IPS DF 19.7 (cell line): ENCODE measurements at regions not wholly inside any gene's neighbourhood (a gene's known extent, or its start where the extent isn't known, plus 50 kb on each side); places are given as distances from the start of the nearest gene placed in this dataset.

Experiments used
- DNase-seq: peaks from one replicate; pipeline ENCODE4 v3.0.0-alpha.2; 2013; ENCODE audit warnings: low read depth, low spot score

DNA sequence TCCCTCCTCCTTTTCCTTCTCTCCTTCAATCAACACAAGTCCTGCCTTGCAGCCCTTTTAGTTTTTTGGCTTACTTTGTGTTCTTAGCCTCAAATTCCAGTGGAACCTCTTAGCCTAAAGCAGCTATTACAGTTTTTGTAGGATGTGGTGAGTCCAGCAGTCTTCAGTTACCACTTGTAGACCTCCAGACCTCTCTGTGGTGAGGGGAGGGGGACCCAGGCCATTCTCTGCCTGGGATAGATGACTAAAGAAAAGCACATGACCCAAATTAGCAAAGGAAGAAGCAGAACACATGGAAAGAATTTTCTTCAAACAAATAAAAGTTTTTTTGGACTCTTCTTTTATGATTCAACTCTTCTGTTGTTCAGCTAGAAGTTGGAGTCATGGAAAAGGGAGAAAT is 246.5 kb downstream of the HAO1 start:
- no peak for DNase-seq

DNA sequence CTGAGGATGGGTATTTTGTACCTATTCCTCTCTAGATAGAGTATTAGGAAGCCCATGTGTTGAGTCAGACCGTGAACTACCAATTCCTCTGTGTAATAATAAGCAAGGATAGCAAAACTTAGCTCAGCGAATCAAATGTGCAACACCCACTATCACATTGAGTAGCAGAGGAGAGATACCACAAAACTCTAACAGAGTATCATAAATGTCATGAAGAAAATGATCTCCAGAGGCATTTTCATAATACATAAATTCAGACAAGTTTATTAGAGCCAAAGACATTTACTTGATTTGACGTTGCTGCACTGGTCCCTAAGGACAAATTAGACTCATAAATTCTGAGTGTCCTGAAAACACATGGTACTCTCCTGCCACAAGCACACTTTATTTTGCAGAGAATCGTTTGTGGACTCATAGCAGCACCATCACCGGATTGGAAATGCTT is 245.2 kb downstream of the HAO1 start:
- no peak for DNase-seq

DNA sequence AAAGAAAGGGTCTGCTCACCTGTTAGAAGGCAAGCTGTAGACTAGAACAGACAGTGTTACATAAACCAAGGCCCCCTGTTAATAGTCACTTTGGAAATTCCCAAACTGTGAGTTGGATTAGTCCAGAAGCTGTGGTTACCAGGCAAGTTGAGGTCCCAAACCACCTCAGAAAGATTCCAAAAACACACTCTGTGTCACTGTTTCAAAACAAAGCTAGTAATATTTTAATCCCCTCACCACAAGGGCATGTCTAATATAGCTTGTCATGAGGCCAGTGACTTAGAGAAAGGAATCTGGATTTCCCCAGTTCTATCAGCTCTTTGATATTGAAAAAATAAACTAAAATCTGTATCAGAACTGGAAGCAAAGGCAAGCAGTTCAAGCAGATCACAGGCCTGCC is 244.6 kb downstream of the HAO1 start:
- no peak for DNase-seq

DNA sequence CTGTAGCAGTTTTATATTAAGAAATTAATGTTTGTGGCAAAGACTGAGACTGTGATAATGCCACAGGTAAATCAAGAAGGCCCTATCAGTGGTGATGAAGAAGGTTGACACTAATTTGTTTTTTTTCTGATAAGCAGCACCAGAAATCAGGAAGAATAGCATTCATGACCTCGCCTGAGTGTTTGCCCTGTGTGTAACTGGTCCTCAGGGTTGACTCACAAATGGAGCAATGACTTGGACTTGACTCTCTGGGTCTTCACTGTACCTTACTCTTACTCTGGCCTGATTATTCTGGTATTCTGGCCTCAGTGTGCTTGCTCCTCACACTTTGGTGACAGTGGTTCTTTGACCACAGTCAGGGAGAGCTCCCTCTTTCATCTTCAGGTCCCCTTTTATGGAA is 243.9 kb downstream of the HAO1 start:
- DNase-seq: no peak

DNA sequence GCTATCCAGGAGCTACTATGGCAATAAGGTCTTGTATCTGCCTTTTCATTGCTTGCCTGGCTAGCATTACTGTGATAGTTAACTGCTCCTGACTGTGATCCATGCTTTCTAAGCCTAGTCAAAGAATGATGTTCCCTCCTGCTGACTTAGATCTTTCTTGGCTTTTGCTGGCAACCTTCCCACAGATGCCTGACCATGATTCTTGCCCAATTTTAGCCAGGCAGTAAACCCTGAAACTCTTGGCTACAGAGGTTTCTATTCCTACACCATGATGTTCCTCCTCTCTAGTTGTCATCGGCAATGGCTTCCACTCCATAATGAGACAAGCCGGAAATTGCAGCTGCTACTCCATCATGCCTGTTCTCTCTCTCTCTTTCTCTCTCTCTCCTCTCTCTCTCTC is 238.1 kb downstream of the HAO1 start:
- no peak for DNase-seq

DNA sequence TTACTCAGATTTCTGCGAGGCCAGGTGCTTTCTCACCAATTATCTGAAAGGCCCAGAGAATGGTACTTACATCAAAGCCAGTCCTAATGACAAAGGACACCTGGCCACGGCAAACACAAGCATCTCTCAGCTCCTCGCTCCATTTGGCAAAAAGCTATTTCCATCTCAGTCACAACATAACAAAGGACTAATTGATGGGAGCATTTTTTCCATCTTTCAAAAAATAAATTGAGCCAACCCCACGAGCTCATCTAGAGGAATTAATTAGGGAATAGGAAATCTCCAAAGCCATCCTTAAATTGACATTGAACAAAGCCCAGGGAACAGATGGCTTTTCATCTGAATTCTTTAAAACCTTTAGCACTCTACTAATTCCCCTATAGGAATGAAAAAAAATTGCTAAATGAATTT is 236.7 kb downstream of the HAO1 start:
- no peak for DNase-seq

DNA sequence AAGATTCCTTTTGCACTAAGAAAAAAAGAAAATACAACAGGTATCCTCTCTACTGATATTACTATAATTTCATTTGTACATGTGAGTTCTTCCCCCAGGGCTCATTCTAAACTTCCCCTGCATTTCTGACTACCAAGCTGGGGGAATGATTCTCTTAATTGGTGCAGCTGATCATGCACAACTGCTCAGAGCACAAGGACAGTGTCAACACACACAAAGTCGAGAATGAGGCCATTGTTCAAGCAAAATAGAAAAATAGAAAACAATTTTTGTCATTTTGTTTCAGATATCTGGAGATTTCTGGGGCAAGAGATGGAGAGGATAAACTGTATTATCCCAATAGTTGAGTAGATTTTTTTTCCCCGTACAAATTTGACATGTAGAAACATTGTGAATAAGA is 236.3 kb downstream of the HAO1 start:
- DNase-seq: no peak

DNA sequence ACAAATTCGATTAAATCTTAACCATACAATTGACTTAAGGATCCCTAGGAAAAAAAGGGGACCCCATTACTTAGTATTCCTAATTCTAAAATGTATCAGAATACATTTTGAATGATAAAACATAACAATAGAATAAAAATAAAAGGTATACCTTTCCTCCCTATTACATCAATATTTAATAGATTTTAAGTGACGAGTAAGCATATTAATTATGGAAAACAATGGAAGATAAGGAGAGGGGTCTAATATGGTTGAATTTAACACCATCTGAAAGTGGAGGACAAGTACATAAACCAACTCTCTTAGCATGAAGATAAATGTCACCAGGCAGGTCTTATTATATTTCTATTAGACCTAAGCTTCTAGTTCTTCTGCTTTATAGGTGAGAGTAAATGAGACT is 232.1 kb downstream of the HAO1 start:
- no peak for DNase-seq

DNA sequence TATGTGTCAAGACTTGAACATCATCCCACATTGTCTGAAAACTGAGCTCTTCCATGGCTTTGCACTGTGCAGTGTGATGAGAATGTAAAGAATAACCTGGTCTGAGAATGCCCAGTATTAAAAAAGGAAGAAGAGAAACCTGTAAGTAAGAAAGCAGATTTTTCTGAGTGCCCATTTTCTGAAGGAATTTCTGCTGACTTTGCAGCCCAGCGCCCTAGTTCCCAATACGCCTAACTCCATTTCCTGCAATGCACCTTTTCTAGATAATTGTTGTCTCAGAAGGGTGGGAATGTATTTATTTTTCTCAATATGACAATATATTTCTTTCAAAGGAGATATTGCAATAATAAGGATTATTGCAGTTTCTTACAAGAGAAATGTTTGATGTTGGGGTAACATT is 231.5 kb downstream of the HAO1 start:
- no peak for DNase-seq

DNA sequence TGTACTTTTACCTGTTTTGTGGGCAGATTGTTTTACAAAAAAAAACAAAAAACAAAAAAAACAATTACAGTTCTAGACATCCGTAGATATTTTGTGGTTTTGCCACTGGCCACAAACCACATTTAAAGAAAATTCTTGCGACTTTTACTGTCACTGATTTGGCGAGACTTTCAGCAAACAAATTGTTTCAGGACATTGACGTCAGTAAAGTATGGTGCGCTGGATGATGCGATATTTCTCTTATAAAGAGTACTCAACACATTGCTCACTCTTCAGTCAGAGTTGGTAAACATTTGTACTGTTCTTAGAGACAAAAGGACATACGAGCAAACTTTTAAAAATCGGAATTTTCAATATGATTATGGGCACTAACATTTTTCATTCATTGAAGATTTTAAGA is 229.8 kb downstream of the HAO1 start:
- no peak for DNase-seq

DNA sequence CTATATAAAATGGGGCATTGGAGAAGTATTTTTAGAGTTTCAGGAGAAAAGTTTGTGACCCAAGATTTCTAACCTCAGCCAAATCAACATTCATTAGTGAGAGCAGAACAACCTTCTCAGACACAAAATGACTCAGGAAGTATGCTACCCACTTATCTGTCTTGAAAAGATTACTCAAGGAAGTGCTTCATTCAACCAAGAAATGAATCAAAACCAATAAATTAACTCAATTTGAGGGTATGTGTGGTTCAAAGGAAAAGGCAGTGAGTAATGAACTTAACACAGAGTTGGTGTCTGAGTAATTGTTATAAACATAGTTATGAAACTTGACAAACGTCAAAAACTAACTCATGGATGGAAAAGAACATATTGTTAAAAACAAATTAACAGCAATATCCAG is 227.6 kb downstream of the HAO1 start:
- DNase-seq: no peak

DNA sequence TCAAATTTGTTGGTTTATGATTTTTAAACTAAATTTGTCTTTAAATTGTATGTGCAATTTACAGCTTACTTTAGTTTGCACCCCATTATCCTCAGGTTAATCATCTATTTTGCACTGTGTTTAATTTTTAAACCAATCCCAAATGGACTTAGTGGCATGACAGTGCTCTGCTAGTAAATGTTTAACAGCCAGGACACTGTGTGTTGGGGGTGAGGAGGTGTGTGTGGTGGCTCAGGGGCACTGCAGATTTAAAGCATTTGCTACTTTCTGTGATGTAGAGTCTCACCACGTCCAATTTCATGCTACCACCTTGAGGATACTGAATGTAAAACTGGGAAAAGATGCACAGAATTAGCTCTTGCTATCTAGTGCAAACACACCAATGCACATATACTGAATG is 225.7 kb downstream of the HAO1 start:
- DNase-seq: no peak

DNA sequence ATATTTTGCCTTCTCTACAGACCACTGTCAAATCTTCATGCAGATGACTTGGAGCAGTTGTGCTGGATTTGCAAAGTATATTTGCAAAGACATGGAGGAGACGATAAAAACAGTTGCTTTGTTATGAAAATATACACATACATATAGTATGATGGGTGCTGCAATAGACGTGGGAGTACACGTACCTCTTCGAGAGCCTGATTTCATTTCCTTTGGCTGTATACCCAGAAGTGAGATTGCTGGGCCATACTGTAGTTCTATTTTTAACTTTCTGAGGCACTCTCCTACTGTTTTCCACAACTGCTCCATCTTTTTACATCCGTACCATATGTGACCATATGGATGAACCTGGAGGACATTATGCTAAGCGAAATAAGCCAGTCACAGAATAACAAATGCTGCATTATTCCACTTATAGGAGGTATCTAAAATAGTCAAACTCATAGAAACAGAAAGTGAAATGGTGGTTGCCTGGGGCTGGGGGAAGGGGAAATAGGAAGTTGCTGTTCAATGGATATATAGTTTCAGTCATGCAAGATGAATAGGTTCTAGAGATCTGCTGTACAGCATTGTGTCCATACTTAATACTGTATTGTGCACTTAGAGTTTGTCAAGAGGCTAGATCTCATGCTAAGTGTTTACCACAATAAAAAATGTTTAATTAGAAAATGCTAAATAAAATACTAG is 223.8 kb downstream of the HAO1 start:
- DNase-seq: no peak

DNA sequence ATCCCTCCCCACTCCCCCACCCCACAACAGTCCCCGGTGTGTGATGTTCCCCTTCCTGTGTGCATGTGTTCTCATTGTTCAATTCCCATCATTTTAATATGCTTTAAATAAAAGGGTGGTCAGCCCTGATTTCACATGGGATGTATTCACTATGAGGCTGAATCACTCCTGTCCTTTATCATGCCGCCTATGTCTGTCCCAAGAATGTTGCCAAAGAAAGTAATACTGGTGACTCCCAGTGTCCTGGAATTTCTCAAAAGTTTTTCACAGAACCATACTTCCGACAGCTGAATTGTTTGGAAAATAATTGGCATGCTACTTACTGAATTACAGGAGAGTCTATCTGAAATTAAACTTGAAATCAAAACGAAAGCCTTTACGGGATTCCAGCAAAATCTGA is 217.7 kb downstream of the HAO1 start:
- no peak for DNase-seq

DNA sequence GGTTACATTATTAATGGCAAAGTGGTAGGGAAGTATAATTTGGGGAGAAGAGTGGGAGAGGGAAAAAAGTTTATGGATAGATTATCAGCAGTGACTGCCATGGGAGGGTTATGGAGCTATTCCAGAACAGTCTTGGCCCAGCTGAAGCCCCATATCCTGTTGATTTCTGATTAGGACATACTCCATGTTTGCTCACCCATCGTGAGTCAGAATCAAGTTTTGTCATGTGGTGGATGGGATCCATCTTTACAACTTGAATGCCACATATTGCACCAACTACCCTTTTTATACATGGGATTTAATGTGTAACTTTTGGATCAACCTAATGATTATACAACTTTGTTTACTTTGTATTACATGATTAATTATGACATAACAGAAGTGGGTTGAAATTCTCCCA is 217.0 kb downstream of the HAO1 start:
- DNase-seq: no peak

DNA sequence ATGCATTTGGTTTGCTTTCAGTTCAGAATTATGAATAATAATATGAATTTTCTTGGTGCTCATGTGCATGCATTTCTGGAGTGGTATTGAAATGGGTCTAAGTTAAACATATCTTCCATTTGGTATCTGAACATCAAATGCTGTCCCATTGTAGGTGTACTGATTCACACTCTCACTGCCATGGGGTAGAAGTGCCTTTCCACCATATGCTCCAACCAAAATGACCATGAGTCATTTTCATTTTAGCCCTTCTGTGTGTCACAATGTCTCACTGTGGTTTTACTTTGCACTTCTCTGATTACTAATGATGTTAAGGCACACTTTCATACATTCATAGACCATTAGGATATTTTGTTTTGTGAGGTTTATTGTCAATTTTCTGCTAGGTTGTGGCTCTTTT is 211.9 kb downstream of the HAO1 start:
- no peak for DNase-seq

DNA sequence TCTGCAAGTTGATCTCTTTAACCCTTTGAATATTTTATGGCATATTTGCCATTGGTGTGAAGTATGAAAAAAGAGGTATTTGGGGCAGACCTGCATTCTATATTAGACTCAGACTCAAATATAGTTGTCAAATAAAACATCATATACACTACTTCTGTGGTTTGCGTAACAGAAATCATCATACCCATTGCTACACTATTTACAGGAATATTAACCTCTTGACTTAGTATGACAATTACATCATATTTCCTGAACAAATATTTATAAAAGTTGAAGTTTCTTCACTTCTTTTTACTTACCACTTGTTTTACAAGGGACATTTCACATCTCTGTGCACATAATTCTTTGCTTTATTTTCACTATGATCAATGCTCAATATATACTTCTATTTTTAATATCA is 206.0 kb downstream of the HAO1 start:
- no peak for DNase-seq

DNA sequence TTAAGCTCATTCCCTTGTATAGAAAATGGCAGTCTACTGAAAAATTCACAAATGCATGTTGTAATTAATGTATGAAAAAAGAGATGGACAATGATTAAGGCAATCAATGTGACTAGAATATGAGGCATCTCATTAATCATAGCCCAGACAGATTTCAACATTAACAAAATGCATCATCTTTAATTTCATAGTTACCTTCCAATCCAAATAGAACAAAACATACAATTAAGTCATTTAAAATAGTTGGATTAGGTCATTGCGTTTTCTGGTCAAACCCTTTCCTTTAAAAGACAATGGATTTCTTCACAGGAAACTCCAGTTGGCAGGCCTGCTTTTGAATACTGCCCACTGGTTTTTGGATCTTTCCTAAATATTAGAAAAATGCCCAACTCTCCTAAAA is 203.9 kb downstream of the HAO1 start:
- DNase-seq: no peak

DNA sequence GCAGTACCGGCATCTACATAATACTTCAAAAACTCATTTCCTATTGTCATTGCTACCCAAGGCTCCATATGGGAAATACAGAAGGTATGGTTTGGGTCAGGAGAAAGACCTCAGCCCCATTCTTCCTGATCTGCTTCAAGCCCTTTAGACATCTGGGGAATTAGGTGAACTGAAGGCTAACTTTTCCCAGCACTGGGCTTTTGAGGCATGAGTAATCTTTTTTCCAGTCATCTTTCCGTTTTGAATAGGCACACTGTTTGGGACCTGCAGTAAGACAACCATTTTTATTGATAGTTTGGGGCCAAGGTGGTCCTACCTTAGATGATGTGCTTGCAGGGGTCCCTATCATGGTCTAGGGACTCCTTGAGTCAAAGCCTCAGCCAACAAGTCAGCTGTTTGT is 198.4 kb downstream of the HAO1 start:
- no peak for DNase-seq

DNA sequence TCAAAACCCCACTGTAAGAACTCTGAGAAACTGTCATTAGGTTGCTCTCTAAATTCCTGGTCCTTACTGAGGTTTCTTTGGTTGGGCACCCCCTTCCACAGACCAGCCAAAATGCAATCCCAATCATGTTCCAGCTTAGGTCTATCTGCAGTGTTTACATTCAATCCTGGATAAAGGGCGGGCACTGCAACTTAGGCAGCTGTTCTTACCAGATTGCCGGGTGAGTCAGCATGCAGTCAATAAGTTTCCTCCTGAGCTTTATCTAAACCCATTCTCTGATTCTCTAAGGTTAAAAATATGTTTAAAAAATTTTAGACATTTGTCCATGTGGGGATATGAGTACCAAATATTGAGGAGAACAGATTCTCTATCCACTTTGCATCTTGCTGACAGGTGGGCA is 197.8 kb downstream of the HAO1 start:
- no peak for DNase-seq

DNA sequence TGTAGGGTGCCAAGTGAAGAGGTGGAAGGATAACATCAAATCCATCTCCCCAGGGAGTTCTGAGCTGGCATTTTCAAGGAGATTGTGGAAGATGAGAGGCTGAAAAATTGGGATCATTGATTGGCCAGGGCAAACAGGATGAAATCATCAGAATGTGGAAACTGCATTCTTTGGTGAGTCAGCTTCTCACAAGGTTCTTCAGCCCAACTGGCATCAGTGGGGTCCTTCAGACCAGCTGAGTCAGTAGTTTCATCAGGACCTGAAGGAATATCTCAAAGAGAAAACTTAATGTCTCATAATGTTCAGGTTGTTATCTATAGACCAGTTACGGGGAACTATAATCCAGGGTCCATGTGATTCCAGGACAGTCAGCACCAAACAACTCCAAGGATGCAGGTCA is 195.8 kb downstream of the HAO1 start:
- DNase-seq: no peak

DNA sequence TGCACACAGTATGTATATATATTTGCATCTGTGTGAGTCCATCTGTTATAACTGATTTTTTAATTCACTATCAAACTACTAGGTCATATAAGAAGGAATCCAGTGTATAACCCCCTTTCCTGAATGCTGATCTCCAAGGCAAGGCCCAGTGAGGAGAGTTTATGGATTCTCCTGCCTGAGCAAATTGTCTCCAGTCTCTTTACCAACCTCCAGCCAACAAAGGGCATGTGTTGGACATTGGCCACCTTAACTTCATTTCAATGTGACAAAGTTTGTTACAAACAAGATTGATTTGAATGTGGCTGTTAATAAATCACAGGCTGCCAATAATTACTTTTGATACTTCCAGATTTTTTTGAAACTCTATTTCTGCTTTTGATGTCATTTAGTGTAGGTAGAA is 191.6 kb downstream of the HAO1 start:
- no peak for DNase-seq

DNA sequence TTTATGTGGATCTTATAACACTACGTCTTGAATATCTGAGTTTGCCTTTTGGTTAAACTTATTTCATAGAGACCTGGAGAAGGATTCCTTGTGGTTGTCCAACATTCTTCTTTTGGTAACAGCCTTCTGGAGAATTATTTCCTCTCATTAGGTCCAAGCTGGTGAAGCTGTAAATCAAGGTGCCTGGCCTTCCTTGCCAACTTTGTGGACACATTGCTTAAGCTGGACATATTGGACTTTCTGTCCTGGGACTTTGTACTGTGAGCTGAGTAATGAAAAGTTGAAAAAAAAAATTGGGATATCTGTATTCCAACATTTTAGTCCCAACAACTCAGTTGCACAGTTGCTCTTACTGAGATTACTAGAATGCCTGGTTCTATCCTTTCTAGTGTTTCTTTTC is 186.2 kb downstream of the HAO1 start:
- no peak for DNase-seq

DNA sequence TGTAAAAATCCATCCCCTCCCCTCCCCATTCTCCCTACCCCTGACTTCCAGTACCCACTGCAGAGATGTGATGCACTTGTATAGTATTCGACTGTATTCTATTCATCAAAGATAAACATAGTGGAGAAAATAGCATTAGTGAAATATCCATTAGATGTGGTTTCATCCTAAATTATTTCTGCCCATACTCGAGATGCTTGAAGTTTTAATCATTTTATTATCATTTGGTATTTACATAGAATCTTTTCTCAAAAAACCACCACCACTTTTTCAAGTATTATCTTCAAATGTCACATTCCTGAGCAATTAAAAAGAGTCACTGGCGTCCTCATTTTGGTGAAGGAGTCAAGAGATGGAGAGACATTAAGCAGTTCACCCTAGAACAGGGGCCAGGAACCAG is 181.9 kb downstream of the HAO1 start:
- DNase-seq: no peak
